Stimulated activated CD4-positive, alpha-beta T cell treated with anti-CD3 and anti-CD28 coated beads, TNF-alpha, amount 100 ng/mL, for 24 hours (primary cell): ENCODE measurements at regions not wholly inside any gene's neighbourhood (a gene's known extent, or its start where the extent isn't known, plus 50 kb on each side); places are given as distances from the start of the nearest gene placed in this dataset.

Experiments
- DNase-seq, 3 experiments: peaks; one replicate each; pipeline ENCODE4 v3.0.0-alpha.2; 2020; ENCODE audit warnings: low read depth in 3 of 3

- DNase-seq: no peak
These were observed 242.2 kb downstream of the B3GLCT start for GRCh38 chr13:31441800-31442510.

DNA sequence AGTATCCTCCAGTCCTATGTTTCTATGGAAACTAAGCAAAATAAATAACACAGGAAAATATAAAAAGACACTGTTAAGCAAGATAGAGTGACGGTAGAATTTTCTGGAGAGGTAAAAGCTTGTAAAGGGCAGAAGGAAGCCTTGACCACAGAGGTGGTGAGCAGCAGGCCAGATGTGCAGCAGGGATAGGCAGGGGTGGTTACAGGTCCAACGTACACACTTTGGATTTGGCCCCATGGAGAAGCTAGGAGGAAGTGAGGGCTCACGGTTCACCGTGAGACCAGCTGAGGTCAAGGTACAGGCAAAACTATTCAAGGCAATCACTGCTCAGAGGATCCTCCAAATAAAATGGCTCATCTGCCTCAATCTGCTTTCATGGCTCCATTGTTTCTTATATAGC is 242.8 kb downstream of the B3GLCT start:
- DNase-seq: no peak

- no peak for DNase-seq
These were observed 244.6 kb downstream of the B3GLCT start for GRCh38 chr13:31444266-31444856.

GRCh38 chr13:31452525-31452924 is 252.8 kb downstream of the B3GLCT start:
- DNase-seq: no peak

GRCh38 chr13:31455581-31455980 is 255.8 kb downstream of the B3GLCT start:
- no peak for DNase-seq

DNA sequence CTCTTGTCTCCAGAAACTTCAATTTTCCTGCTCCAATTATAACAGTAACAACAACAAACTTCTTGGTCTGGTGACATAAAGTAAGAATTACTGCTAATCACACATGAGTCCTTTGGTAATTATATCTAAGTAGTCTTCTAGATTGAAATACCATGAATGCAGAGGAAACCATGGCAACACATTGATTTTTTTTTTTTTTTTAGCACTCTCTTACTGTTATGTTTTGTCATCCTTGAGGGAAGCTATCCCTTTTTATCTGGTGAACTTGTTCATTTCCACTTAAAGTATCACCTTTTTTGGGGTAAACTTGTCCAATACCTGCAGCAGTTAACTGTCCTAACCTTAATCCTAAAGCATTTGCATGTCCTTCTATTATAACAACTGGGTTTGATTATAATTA is 256.3 kb downstream of the B3GLCT start:
- no peak for DNase-seq

DNA sequence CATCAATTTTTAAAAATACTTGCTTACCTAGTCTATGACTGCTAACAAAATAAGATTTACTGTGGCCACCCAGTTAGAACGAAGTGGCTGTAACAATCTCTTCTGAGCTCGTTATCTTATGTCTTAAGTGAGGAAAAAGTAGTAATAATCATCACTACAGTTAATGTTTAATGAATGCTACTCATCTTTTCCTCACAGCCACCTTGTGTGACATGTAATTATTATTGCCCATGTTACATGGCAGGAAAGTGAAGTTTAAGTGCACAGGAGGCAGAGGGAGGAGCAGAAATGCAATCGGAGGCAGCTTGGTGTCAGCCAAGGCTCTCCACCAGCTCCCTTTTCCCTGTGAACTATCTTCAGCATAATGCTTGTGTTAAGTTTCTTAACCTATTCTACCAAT is 260.3 kb downstream of the B3GLCT start:
- DNase-seq: no peak

DNA sequence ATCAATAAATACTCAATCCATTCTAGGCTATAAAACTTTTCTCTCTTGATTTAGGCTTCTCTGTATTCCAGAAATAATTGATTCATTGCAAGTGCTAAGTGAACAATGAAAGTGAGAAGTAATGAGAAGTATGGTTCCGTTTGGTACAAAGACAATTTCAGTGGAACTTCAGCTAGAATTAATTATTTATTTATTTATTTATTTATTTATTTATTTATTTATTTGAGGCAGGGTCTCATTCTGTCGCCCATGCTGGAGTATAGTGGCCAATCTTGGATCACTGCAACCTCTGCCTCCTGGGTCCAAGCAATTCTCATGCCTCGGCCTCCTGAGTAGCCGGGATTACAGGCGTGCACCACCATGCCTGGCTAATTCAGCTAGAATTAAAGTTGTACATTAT is 262.1 kb downstream of the B3GLCT start:
- no peak for DNase-seq

DNA sequence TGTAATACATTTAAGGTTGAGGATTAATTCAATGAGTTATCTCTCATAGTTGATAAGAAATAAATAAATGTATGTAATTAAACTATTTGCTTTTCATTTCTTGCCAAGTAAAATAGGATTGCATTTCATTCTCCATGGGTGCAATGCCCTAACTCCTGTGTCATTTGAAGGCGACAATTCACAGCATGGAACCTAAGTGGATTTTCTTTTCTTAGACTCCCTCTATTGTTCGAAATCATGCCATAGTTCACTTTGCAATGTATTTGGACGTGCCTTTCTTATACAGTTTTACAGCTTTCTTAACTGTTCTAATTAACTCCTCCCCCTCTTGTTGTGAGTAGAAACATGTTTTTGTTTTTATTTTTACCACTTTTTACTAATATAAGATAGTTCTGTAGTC is 263.0 kb downstream of the B3GLCT start:
- no peak for DNase-seq

DNA sequence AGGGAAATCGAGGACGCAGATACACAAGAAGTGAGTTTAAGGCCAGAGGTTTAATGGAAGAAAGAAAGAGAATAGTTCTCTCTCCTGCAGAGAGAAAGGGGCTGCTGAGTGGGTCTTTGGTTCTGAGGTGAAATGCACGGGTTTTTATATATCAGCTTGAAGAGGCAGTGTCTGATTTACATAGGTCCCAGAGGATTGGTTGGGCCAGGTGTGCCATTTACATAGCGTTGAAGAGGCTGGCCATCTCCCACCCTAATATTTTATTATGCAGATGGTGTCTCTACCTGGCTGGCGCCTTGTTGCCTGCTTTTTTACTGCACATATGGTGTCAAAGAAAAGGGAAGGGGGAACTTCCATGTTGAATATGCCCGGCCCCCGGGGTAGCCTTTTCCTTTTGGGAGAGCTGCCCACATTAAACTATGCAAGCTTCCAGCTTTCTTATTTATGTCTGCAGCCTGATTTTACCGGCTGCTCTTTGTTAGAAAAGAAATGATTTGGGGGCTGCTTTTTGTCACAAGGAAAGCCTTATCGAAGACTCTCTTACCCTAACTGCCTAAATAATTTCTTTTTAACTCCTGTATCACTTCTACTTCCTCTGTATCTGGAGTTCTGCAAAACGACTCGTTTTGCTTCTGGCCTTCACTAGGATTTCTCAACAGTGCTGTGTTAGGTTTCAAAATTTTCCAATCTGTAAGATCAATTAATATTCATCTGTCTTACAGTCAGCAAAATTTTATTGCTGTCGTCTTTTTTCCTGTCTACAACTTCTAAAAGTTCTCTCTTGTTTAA is 268.5 kb downstream of the B3GLCT start:
- DNase-seq: no peak

DNA sequence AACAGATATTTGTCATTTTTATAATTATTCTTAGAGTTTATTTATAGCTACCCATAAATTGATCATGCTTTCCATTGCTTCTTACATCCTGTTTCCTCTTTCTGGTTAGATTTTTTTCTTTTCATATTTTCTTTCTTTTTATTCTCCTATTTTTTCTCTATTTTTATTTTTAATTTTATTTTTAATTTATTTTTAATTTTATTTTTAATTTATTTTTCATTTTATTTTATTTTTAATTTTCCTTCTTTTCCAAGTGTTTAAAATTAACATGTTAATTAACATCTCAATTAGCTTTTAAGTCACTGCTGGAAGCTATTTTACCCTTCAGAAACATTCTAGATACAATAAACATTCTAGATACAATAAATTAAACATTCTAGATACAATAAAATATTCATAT is 269.6 kb downstream of the B3GLCT start:
- no peak for DNase-seq

DNA sequence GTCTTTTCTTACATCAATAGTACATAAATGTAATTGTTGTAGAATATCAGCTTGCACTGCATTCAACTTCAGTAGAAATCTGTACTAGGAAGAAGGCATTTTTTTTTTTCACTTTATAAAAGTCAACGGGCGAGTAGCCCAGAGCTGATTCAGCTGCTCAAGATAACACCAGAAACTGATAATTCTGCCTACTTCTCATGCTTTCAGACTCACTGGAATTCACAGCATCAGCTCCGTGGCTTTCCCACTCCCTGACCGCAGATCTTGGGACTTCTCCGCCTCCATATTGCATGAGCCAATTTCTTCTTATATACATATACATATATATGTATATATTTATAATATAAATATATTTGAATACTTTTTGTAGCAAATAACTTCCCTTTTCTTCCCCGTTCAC is 263.1 kb upstream of the RXFP2 start:
- no peak for DNase-seq

DNA sequence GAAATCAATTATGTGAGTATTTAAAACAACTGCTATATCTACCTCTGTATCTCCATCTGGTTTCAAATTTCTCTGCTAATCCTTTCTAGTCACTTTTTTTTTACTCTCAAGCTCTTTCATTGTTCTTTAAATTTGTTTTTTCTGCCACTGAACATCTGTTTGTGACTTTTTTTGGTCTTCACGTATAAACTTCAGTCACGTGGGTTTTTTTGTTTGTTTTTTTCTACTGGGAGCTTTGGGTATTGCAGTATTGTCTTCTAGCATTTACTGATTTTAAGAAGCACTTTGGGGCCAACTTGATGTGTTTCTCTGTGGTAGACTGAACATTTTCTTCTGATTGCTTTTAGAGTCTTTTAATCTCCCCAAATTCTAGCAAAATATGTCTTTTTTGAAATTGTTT is 262.6 kb upstream of the RXFP2 start:
- DNase-seq: no peak

GRCh38 chr13:31477961-31478360 is 261.4 kb upstream of the RXFP2 start:
- DNase-seq: no peak

DNA sequence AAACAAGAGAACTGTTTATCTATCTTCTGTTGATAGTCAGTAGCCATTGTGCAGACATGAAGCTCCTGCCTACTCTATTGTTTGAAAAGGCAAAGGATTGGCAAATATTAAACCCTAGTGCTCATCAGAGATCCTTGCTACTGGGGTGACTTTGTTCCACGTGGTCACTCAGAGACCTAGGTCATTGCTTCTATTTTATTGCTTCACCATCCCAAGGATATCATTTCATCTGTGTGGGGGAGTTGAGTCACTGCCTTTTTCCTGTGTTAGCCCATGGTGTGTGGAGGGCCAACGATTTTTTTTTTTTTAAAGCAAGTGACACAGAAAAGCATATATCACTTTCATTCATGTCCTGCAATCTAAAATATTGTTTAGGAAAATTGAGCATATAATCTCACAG is 254.1 kb upstream of the RXFP2 start:
- DNase-seq: no peak

DNA sequence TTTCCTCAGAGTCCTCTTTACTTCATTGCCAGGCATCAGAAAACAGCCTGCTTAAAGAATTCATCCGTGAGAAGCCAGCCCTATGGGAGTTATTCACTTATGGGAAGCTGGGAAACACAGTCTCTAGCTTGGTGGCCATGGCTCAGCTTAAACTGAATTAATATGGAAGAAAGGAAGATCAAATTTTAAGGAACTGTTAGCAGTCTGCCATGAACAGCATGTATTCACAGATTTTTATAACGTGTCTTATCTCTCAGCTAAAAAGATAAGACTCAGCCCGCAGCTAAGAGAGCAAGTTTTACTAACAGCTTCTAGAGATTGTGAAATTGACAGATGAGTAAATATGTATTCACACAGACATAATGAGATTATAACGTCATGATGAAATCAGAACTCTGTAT is 253.7 kb upstream of the RXFP2 start:
- DNase-seq: no peak

DNA sequence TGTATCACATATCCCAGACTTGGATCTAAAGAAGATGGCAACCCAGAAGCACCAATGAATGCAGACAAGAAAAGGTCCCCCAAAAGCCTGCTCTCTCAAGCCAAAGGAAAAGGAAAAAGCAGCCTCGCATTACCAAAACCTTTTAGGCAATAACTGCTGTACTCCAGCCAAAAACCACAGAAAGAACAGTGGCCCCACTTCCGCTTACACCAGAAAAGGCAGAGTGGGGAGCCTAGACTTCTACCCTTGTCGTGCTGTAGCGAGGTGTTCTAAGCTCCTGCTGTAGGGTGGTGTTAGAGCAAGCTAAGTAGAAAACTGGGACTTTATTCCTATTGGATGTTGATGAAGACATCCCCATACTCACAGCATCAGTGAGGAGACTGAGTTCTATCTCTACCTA is 244.0 kb upstream of the RXFP2 start:
- DNase-seq: no peak

DNA sequence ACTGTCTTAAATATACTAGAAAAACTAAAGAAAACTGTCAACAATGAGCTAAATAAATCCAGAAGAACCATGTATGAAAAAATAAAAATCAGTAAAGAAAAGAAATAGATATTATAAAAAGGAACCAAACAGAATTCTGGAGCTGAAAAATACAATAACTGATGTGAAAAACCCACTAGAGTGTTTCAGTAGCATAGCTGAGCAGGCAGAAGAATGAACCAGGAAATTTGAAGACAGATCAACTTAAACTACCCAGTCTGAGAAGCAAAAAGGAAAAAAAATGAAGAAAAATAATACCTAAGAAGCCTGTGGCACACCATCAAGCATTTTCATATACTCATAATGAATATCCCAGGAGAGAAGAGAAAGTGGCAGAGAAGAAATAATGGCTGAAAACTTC is 240.1 kb upstream of the RXFP2 start:
- no peak for DNase-seq

- no peak for DNase-seq
These were observed 235.7 kb upstream of the RXFP2 start for GRCh38 chr13:31503626-31504025.

DNA sequence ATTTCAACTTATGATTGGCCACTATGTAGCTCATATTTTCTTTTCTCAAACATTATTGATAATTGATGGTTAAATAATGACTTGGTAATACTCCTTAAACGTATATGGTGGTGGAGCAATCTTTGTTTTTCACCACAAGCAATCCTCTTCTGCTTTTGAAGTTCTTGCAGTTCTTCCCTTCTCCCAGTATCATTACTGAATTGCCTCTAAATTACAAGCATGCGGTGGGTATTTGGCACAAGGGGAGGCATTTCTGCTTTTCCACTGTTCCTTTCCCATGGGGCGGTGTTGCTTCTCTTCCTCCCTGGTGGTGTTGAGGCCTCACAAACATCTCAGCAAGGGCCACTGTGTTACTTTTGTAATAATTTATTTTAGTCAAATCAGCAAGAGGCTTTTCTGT is 234.4 kb upstream of the RXFP2 start:
- no peak for DNase-seq

DNA sequence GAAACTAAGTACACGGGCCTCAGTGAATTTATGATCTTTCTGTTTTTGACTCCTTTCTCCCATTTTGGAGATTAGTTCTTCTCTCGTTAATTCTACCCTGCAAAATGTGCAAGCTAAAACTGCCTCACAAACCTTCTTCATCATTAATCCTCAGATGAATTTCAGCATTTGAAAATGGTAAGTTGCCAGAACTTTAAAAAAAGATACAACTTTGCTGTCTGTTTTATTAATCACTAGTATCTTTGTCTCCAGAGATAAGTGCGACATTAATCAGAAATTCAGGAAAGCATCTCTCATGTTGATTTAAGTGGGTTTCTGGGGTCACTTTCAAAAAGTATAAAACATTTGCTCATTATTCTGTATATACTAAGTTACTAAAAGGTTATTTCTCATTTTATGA is 227.0 kb upstream of the RXFP2 start:
- no peak for DNase-seq

DNA sequence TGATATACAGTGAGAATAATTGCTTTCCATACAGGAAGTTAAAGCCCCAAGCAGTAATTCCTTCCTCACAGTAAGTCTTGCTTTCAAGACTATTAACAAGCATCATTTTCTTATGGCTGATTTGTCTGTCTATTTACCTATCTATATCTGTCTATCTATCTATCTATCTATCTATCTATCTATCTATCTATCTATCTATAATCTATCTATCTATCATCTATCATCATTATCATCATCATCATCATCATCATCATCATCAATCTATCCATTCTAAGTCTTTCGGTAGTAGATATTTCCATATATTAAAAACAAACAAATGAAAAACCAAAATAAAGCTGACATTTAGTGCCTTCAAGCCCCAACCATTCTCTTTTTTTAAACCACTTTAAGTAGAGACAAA is 224.4 kb upstream of the RXFP2 start:
- DNase-seq: no peak

GRCh38 chr13:31515427-31515826 is 223.9 kb upstream of the RXFP2 start:
- no peak for DNase-seq
